Activated CD8-positive, alpha-beta T cell treated with anti-CD3 and anti-CD28 coated beads for 36 hours (primary cell): ENCODE measurements at regions not wholly inside any gene's neighbourhood (a gene's known extent, or its start where the extent isn't known, plus 50 kb on each side); places are given as distances from the start of the nearest gene placed in this dataset.
"Not testable (repeated sequence)": the region's sequence is repeated elsewhere in the genome, so short reads cannot be mapped to it uniquely, and the experiment has no call there.

Experiments used
- ATAC-seq: fragments of 200-7000 bp; cut with Tn5 transposase; one replicate; pipeline ENCODE4 v1.10.0; 2021; ENCODE audit warnings: mild to moderate bottlenecking, moderate library complexity
- CTCF ChIA-PET: fragments of 350-600 bp; sonication (Branson Sonifier 250); formaldehyde crosslinking; loops from one replicate; lab custom pipeline; 2021; ENCODE audit warnings: antibody characterized with exemption; lab: Charles Lee
- POLR2A ChIA-PET: fragments of 350-600 bp; sonication (Branson Sonifier 250); formaldehyde crosslinking; loops from one replicate; lab custom pipeline; 2021; ENCODE audit warnings: antibody characterized with exemption; lab: Charles Lee
- DNase-seq: peaks from one replicate; pipeline ENCODE4 v3.0.0-alpha.2; 2020
- H3K27ac Mint-ChIP-seq: one replicate; pipeline ENCODE4 v1.8.0; 2021; ENCODE audit warnings: mild to moderate bottlenecking, mixed read lengths
- H3K27me3 Mint-ChIP-seq: one replicate; pipeline ENCODE4 v1.8.0; 2021; ENCODE audit warnings: mixed read lengths
- H3K36me3 Mint-ChIP-seq: one replicate; pipeline ENCODE4 v1.8.0; 2021; ENCODE audit warnings: low read depth, mixed read lengths
- H3K4me1 Mint-ChIP-seq: one replicate; pipeline ENCODE4 v1.8.0; 2021; ENCODE audit warnings: low read depth, mixed read lengths
- H3K4me3 Mint-ChIP-seq: one replicate; pipeline ENCODE4 v1.8.0; 2021; ENCODE audit warnings: mild to moderate bottlenecking, moderate library complexity, mixed read lengths
- H3K9me3 Mint-ChIP-seq: one replicate; pipeline ENCODE4 v1.8.0; 2021; ENCODE audit warnings: mixed read lengths
- CTCF ChIP-seq: fragments of 200-600 bp; IDR thresholded peaks from one replicate; pipeline ENCODE4 v1.8.0; 2022; ENCODE audit warnings: antibody characterized with exemption, mild to moderate bottlenecking
- intact Hi-C: fragments of 100-400 bp; cut with micrococcal nuclease; formaldehyde crosslinking; loops from one replicate; pipeline ENCODE4 v1.10.0; 2022

DNA sequence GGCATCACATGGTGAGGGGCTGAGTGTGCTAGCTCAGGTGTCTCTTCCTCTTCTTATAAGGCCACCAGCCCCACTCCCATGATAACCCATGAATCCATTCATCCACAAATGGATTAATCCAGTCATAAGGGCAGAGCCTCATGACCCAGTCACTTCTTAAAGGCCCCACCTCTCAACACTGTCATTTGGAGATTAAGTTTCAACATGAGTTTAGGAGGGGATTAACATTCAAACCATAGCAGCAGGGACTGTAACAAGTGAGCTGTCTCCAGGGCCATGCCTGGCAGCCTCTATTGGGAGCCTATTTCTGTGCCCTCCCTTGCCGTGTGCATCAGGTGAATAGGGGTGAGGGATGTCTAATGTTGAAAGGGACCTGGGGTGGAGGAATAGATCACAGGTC is 77.5 kb downstream of the CHRD start:
- H3K4me1 Mint-ChIP-seq = no peaks in the 10 kb centered on the region
- POLR2A ChIA-PET = no interaction called here
- CTCF ChIA-PET = no interaction called here
- H3K4me3 Mint-ChIP-seq = no peak overlapping the region
- H3K27ac Mint-ChIP-seq = no peak overlapping the region
- no peak for TF ChIP-seq CTCF
- H3K9me3 Mint-ChIP-seq = no peaks in the 10 kb centered on the region
- DNase-seq = no peak
- no peaks in the 10 kb centered on the region for H3K36me3 Mint-ChIP-seq
- ATAC-seq = no peak
- no peaks in the 10 kb centered on the region for H3K27me3 Mint-ChIP-seq
- intact Hi-C loops = no loop called here

- H3K27me3 Mint-ChIP-seq, intact Hi-C loops, H3K36me3 Mint-ChIP-seq, ATAC-seq, POLR2A ChIA-PET, H3K27ac Mint-ChIP-seq, CTCF ChIA-PET, H3K4me1 Mint-ChIP-seq, DNase-seq, H3K4me3 Mint-ChIP-seq, H3K9me3 Mint-ChIP-seq: not testable (repeated sequence)
Observed at GRCh38 chr3:184457784-184458377, 78.0 kb downstream of the CHRD start.

DNA sequence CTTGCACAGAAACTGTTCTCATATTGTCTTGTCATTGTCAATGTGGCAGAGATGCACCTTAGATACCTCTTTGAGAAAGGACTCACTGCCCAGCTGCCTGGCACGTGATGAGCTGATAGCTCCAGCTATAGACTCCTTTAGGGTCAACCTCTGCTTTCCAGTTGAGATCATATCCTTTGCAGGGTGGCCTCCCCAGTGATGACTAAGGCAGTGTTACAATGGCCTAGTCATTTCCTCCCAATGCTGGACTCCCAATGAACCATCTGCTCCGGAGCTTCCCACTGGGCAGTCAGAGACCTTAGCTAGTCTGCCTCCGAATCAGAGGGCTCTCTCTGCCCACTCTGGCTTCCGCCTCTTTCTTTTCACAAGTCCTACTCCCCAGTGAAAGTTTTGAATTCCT is 79.5 kb downstream of the CHRD start:
- H3K4me1 Mint-ChIP-seq = no peaks in the 10 kb centered on the region
- DNase-seq (no peak), ATAC-seq (no peak)
- no peaks in the 10 kb centered on the region for H3K36me3 Mint-ChIP-seq
- H3K27me3 Mint-ChIP-seq = peaks cover under 1% of the 10 kb centered on the region
- H3K9me3 Mint-ChIP-seq = no peaks in the 10 kb centered on the region
- H3K27ac Mint-ChIP-seq = no peak overlapping the region
- no peak overlapping the region for H3K4me3 Mint-ChIP-seq
- CTCF ChIA-PET = no interaction called here
- intact Hi-C loops = no loop called here
- POLR2A ChIA-PET = no interaction called here
- no peak for TF ChIP-seq CTCF

DNA sequence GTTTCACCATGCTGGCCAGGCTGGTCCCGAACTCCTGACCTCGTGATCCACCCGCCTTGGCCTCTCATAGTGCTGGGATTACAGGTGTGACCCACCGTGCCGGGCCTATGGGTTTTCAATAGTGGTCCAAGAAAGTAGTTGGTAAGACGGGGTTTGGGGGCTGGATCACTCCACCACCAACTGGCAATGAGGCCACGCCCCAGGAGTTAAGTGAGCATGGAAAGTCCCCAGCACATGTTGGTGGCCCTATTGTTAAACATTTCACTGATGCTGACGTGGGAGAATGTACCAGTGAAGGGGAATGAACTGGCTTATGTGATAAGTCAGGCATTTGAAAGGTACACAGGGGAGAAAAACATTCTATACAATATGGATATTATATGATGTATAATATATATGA is 80.4 kb downstream of the CHRD start:
- no peak overlapping the region for H3K4me3 Mint-ChIP-seq
- POLR2A ChIA-PET = no interaction called here
- TF ChIP-seq CTCF = no peak
- no peaks in the 10 kb centered on the region for H3K36me3 Mint-ChIP-seq
- CTCF ChIA-PET = interaction anchor here (1.0 to 1.5 kb wide), 2 partner anchors 18 to 89 kb away, joined by 3 to 4 read pairs; no protein-coding TSS in a partner anchor
- no peaks in the 10 kb centered on the region for H3K9me3 Mint-ChIP-seq
- intact Hi-C loops = no loop called here
- DNase-seq (no peak), ATAC-seq (no peak)
- H3K27ac Mint-ChIP-seq = no peak overlapping the region
- H3K27me3 Mint-ChIP-seq = peaks cover 1% of the 10 kb centered on the region
- H3K4me1 Mint-ChIP-seq = no peaks in the 10 kb centered on the region

DNA sequence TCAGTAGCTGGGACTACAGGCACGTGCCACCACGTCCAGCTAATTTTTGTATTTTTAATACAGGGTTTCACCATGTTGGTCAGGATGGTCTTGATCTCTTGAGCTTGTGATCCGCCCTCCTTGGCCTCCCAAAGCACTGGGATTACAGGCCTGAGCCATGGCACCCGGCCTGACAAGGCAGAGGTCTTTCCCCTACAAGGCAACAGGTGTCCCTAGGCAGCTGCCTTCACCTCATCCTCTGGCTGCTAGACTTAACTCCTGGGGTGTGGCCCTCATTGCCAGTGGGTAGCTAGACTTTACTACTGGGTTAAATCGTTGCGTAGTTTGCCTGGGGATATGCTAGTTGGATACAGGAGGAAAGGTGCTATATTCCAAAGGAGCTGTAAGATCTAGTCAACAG is 81.4 kb downstream of the CHRD start:
- Mint-ChIP-seq H3K27ac (no peak overlapping the region), H3K4me1 (no peaks in the 10 kb centered on the region), H3K27me3 (peaks cover 5% of the 10 kb centered on the region), H3K4me3 (no peak overlapping the region), H3K9me3 (no peaks in the 10 kb centered on the region), H3K36me3 (no peaks in the 10 kb centered on the region)
- intact Hi-C loops = no loop called here
- ATAC-seq (no peak), DNase-seq (no peak)
- CTCF ChIA-PET = interaction anchor here (0.8 to 1.5 kb wide), 3 partner anchors 19 to 90 kb away, joined by 3 to 4 read pairs (median 3); no protein-coding TSS in a partner anchor
- POLR2A ChIA-PET = interaction anchor here (0.6 kb wide), 1 partner anchor 174 kb away, joined by 3 read pairs; no protein-coding TSS in a partner anchor
- no peak for TF ChIP-seq CTCF
